Lung (tissue), 11 donors: ENCODE measurements at regions not wholly inside any gene's neighbourhood (a gene's known extent, or its start where the extent isn't known, plus 50 kb on each side); places are given as distances from the start of the nearest gene placed in this dataset.

ENCODE experiments used
- ATAC-seq: fragments of 200-7000 bp; cut with Tn5 transposase; one replicate; pipeline ENCODE4 v1.9.1; 2020; ENCODE audit warnings: moderate number of reproducible peaks; ENCODE audit not compliant: insufficient read depth, low FRiP score
- DNase-seq, 3 donors: peaks; one replicate each; pipeline ENCODE4 v3.0.0-alpha.2; 2013 to 2017
- H3K27ac ChIP-seq, 2 donors: one replicate each; pipeline ENCODE4 v1.5.1; 2013; ENCODE audit warnings: mild to moderate bottlenecking in 2 of 2, moderate library complexity in 2 of 2, control low read depth in 1 of 2, inconsistent platforms in 1 of 2, low read depth in 1 of 2, low read length in 1 of 2
- H3K27me3 ChIP-seq, 3 donors: one replicate each; pipeline ENCODE4 v1.5.1; 2013; ENCODE audit warnings: low read length in 2 of 3; ENCODE audit not compliant: control insufficient read depth in 3 of 3, insufficient read depth in 3 of 3
- H3K36me3 ChIP-seq, 4 donors: one replicate each; pipeline ENCODE4 v1.5.1; 2013; ENCODE audit warnings: low read length in 4 of 4, mild to moderate bottlenecking in 1 of 4, moderate library complexity in 1 of 4; ENCODE audit not compliant: control insufficient read depth in 4 of 4, insufficient read depth in 4 of 4
- H3K4me1 ChIP-seq, 5 donors: one replicate each; pipeline ENCODE4 v1.5.1; 2013; ENCODE audit warnings: low read length in 5 of 5, mild to moderate bottlenecking in 2 of 5, moderate library complexity in 1 of 5; ENCODE audit not compliant: control insufficient read depth in 5 of 5, insufficient read depth in 5 of 5
- H3K4me3 ChIP-seq: one replicate; pipeline ENCODE4 v1.5.1; 2013; ENCODE audit warnings: mild to moderate bottlenecking, control low read depth, moderate library complexity
- H3K9ac ChIP-seq, 2 donors: one replicate each; pipeline ENCODE4 v1.5.1; 2013; ENCODE audit warnings: low read length in 2 of 2, control low read depth in 1 of 2; ENCODE audit not compliant: insufficient read depth in 1 of 2
- H3K9me3 ChIP-seq, 4 donors: one replicate each; pipeline ENCODE4 v1.5.1; 2013; ENCODE audit warnings: low read length in 3 of 4, mild to moderate bottlenecking in 1 of 4, moderate library complexity in 1 of 4; ENCODE audit not compliant: control insufficient read depth in 4 of 4, insufficient read depth in 3 of 4
- WGBS, 2 donors: extraction: QIAGEN DNeasy Blood & Tissue Kit; methylation state at CpG; one replicate each; pipeline ENCODE4 v1.1.7; 2013; 5-methylcytosine and 5-hydroxymethylcytosine counted together
- TF ChIP-seq, protein P1 (sequence below): IDR thresholded peaks from 2 replicates; pipeline ENCODE4 v1.5.1; 2012; ENCODE audit warnings: mild to moderate bottlenecking; ENCODE audit errors: control extremely low read depth, extremely low read depth
- donor health status: control.
- donor health status: control.
- donor health status: Bipolar disorder and iron deficiency.
- donor health status: healthy.
- donor health status: DM: yes; HTN: yes; CAD: no.

DNA sequence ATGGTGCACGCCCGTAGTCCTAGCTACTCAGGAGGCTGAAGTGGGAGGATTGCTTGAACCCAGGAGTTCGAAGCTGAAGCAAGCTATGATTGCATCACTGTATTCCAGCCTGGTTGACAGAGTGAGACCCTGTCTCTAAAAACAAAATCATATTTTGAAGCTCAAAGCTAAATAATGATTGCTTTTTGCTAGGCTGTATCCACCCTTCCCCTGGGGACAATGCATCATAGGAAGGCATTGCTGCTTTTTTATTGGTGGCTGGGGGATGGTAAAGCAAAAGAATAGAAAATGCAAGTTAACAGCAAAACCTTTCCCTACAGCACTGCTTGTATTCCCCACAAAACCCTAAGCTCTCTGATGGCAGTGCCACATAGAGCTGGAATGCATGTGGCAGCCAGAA is 107.5 kb upstream of the WAC start:
- Histone ChIP-seq H3K27me3 (no peaks in the 10 kb centered on the region), H3K9me3 (peaks cover 0 to 3% (median 0%) of the 10 kb centered on the region in 4 donors), H3K36me3 (no peaks in the 10 kb centered on the region), H3K27ac (no peak overlapping the region), H3K4me1 (no peaks in the 10 kb centered on the region), H3K9ac (no peak overlapping the region), H3K4me3 (no peak overlapping the region)
- ATAC-seq (no peak), DNase-seq (no peak)
- WGBS, 2 donors = 89 to 94% methylated on average over 3 of the region's 3 CpGs
- TF ChIP-seq, protein P1, sequence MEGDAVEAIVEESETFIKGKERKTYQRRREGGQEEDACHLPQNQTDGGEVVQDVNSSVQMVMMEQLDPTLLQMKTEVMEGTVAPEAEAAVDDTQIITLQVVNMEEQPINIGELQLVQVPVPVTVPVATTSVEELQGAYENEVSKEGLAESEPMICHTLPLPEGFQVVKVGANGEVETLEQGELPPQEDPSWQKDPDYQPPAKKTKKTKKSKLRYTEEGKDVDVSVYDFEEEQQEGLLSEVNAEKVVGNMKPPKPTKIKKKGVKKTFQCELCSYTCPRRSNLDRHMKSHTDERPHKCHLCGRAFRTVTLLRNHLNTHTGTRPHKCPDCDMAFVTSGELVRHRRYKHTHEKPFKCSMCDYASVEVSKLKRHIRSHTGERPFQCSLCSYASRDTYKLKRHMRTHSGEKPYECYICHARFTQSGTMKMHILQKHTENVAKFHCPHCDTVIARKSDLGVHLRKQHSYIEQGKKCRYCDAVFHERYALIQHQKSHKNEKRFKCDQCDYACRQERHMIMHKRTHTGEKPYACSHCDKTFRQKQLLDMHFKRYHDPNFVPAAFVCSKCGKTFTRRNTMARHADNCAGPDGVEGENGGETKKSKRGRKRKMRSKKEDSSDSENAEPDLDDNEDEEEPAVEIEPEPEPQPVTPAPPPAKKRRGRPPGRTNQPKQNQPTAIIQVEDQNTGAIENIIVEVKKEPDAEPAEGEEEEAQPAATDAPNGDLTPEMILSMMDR = no peak

DNA sequence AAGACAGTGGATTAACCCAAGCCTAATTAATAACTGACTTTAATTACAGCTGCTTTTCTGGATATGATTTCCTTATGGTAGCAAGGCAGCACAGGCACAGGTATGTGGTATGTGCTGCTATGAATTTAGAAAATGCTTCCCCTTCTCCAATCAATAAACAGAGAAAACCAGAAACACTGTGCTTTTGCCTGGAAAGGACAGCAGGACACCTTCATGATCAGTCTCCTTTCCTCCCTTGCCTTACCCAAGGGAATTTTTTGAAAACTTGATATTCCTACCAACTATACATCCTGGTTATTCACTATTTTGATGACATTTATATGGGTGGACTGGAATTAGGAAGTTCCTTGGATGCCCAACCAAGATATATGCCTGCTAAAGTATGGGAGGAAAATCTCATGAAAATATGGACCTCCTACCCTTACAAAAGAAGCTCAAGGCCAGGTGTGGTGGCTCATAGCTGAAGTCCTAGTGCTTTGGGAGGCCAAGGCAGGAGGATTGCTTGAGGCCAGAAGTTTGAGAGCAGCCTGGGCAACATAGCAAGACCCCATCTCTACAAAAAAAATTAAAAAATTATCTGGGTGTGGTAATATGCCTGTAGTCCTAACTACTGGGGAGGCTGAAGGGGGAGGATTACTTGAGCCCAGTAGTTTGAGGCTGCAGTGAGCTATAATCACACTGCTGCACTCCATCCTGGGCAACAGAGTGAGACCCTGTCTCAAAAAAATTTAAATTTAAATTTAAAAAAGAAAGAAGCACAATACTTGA is 106.3 kb upstream of the WAC start:
- no peak for DNase-seq

DNA sequence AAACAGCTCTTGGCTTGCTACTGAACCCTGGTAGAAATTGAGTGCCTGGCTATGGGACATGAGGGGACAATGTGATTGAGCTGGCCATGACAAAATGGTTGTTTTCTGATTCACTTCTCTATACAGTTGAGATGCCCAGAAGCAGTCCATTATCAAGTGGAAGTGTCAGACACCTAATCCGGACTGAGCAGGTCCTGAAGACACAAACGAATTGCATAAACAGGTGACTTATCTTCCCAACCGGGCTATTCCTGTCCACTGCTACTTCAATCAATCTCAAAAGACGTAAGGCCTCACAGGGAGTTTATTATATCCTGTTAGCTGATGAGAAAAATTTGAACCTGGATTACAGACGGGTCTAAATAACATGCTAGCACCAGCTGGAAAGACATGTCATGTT is 105.5 kb upstream of the WAC start:
- H3K27ac ChIP-seq = no peak overlapping the region
- no peaks in the 10 kb centered on the region for H3K9me3 ChIP-seq
- 79 to 85% methylated on average over 5 of the region's 5 CpGs for WGBS, 2 donors
- H3K4me3 ChIP-seq = no peak overlapping the region
- DNase-seq (no peak), ATAC-seq (no peak)
- H3K27me3 ChIP-seq = no peaks in the 10 kb centered on the region
- H3K36me3 ChIP-seq = no peaks in the 10 kb centered on the region
- H3K9ac ChIP-seq = no peak overlapping the region
- no peaks in the 10 kb centered on the region for H3K4me1 ChIP-seq
- TF ChIP-seq, protein P1 = no peak

More for the DNA sequence above, 106.3 kb upstream of the WAC start:
- H3K9me3 ChIP-seq = no peaks in the 10 kb centered on the region
- H3K27me3 ChIP-seq = no peaks in the 10 kb centered on the region
- no peak overlapping the region for H3K27ac ChIP-seq
- no peak overlapping the region for H3K9ac ChIP-seq
- ATAC-seq = no peak
- no peaks in the 10 kb centered on the region for H3K4me1 ChIP-seq
- no peak overlapping the region for H3K4me3 ChIP-seq
- TF ChIP-seq, protein P1 = no peak
- H3K36me3 ChIP-seq = no peaks in the 10 kb centered on the region

DNA sequence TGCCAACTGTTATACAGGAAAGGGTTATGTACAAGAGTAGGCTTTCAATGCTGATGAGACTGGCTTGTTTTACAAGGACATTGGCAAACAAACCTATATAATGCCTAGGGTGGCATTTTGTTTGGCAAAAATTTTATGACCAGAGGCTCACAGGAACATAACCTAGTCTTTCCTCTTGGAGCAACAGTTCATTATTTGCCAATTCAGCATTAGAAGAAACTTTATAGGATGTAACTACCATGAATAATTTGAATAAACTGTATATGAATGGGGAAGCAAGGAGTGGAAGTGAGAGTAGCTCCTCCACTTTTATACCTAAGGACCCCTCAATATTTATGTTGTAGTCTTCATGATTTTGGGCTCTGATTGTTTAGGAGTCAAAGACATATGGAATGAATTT is 103.9 kb upstream of the WAC start:
- DNase-seq (no peak), ATAC-seq (no peak)
- H3K27me3 ChIP-seq = no peaks in the 10 kb centered on the region
- H3K27ac ChIP-seq = no peak overlapping the region
- TF ChIP-seq, protein P1 = no peak
- no peaks in the 10 kb centered on the region for H3K36me3 ChIP-seq
- H3K9ac ChIP-seq = no peak overlapping the region
- H3K4me3 ChIP-seq = no peak overlapping the region
- no peaks in the 10 kb centered on the region for H3K9me3 ChIP-seq
- no peaks in the 10 kb centered on the region for H3K4me1 ChIP-seq
